HG02970 (cell line): ENCODE measurements at regions not wholly inside any gene's neighbourhood (a gene's known extent, or its start where the extent isn't known, plus 50 kb on each side); places are given as distances from the start of the nearest gene placed in this dataset.

Source experiments
- ATAC-seq: cut with Tn5 transposase; IDR thresholded peaks from one replicate; pipeline ENCODE4 v1.9.1; 2021; ENCODE audit warnings: mild to moderate bottlenecking, moderate library complexity, moderate number of reproducible peaks; ENCODE audit not compliant: unreplicated experiment, low FRiP score

GRCh38 chr12:105773471-105773870, 365.3 kb downstream of the NUAK1 start:
- no peak for ATAC-seq

GRCh38 chr12:105774037-105774436, 364.7 kb downstream of the NUAK1 start:
- no peak for ATAC-seq

- no peak for ATAC-seq
These were observed 363.4 kb downstream of the NUAK1 start for GRCh38 chr12:105775343-105775742.

GRCh38 chr12:105783983-105784947, 354.5 kb downstream of the NUAK1 start:
- ATAC-seq, result no peak

- no peak for ATAC-seq
These were observed 345.3 kb downstream of the NUAK1 start for GRCh38 chr12:105793421-105793820.

- no peak for ATAC-seq
These were observed 340.4 kb downstream of the NUAK1 start for GRCh38 chr12:105798256-105798845.

GRCh38 chr12:105799103-105799502, 339.7 kb downstream of the NUAK1 start:
- no peak for ATAC-seq

- no peak for ATAC-seq
These were observed 337.4 kb downstream of the NUAK1 start for GRCh38 chr12:105801351-105801750.

GRCh38 chr12:105803292-105803691, 335.5 kb downstream of the NUAK1 start:
- no peak for ATAC-seq

- ATAC-seq, result no peak
These were observed 334.0 kb downstream of the NUAK1 start for GRCh38 chr12:105804591-105805265.

- no peak for ATAC-seq
These were observed 332.9 kb downstream of the NUAK1 start for GRCh38 chr12:105805730-105806399.

- ATAC-seq, result no peak
These were observed 332.4 kb downstream of the NUAK1 start for GRCh38 chr12:105806400-105806770.

GRCh38 chr12:105812366-105812765, 326.4 kb downstream of the NUAK1 start:
- ATAC-seq, result no peak

GRCh38 chr12:105813201-105813600, 325.6 kb downstream of the NUAK1 start:
- no peak for ATAC-seq

GRCh38 chr12:105814283-105814682, 324.5 kb downstream of the NUAK1 start:
- ATAC-seq, result no peak

- ATAC-seq, result no peak
These were observed 319.2 kb downstream of the NUAK1 start for GRCh38 chr12:105819549-105819948.

GRCh38 chr12:105820429-105821125, 318.2 kb downstream of the NUAK1 start:
- ATAC-seq, result no peak

GRCh38 chr12:105822131-105823105, 316.3 kb downstream of the NUAK1 start:
- no peak for ATAC-seq

GRCh38 chr12:105823810-105824209, 314.9 kb downstream of the NUAK1 start:
- no peak for ATAC-seq
